ENCODE measurements at regions not wholly inside any gene's neighbourhood (a gene's known extent, or its start where the extent isn't known, plus 50 kb on each side); places are given as distances from the start of the nearest gene placed in this dataset.

DNA sequence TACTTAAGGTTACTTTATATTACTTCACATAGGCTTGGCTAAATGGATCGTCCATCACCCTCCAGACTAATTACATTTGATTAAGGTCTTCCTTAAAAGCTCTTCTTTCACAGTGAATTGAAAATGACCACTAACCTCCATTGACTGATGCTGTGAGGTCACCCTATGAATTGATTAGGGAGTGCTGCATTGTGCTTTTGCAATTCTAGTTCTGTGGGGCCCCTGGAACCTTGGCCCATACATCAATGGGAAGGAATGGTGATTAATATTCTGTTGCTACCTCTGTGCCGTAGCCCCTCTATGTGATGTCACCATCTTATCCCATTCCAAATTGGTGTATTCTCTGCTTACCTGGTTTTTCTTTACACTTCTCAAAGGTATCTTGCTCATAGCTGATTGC lies 682.2 kb downstream of the SQOR start:
- Histone ChIP-seq H3K27me3 (ENCODE audit: insufficient read depth, low read length) (no peaks in the 10 kb centered on the region), H3T11ph (ENCODE audit: low read length) (no peak overlapping the region), H3K79me1 (ENCODE audit: insufficient read depth, low read depth, low read length, poor library complexity, severe bottlenecking) (no peaks in the 10 kb centered on the region), H2AK5ac (ENCODE audit: insufficient read length, low read length) (no peak overlapping the region), H3K27ac (ENCODE audit: insufficient read length, low read depth, low read length) (no peak overlapping the region), H3K56ac (ENCODE audit: insufficient read length, low read depth, low read length) (no peak overlapping the region), H2BK5ac (ENCODE audit: insufficient read length, low read length) (no peak overlapping the region), H3K23me2 (ENCODE audit: insufficient read length, low read depth, low read length, poor library complexity, severe bottlenecking) (no peaks in the 10 kb centered on the region), H3K9ac (ENCODE audit: extremely low read depth, insufficient read length, low read length) (no peak overlapping the region), H4K20me1 (ENCODE audit: control insufficient read depth, insufficient read depth, insufficient read length) (no peaks in the 10 kb centered on the region), H2BK12ac (ENCODE audit: insufficient read length, low read depth, low read length) (no peak overlapping the region), H3K4me1 (ENCODE audit: insufficient read depth, low read length) (no peaks in the 10 kb centered on the region), H3K4ac (ENCODE audit: low read depth, low read length) (no peak overlapping the region), H2BK15ac (ENCODE audit: low read depth, low read length) (no peak overlapping the region), H2BK20ac (ENCODE audit: low read depth, low read length, poor library complexity, severe bottlenecking) (no peak overlapping the region), H3K18ac (ENCODE audit: insufficient read length, low read depth, low read length) (no peak overlapping the region), H3K79me2 (ENCODE audit: insufficient read depth, low read length) (no peaks in the 10 kb centered on the region), H2AFZ (ENCODE audit: low read length) (no peak overlapping the region), H4K5ac (ENCODE audit: insufficient read length, low read depth, low read length) (no peak overlapping the region), H2BK120ac (ENCODE audit: low read depth, low read length, poor library complexity, severe bottlenecking) (no peak overlapping the region), H4K91ac (ENCODE audit: insufficient read length, low read depth, low read length) (no peak overlapping the region), H4K8ac (replicated peaks; ENCODE audit: insufficient read length, low read depth, low read length) (no peak overlapping the region), H3K14ac (ENCODE audit: insufficient read depth, low read length) (no peak overlapping the region), H3K9me3 (ENCODE audit: control insufficient read depth, low read depth, low read length) (no peaks in the 10 kb centered on the region), H3K4me2 (ENCODE audit: insufficient read depth, insufficient read length, low read length) (no peak overlapping the region), H3K23ac (ENCODE audit: insufficient read length, low read depth, low read length) (no peak overlapping the region)
- Mint-ChIP-seq H3K4me1 (peaks cover 13 to 16% of the 10 kb centered on the region in 2 experiments), H3K9me3 (no peaks in the 10 kb centered on the region), H3K36me3 (ENCODE audit: insufficient read depth in 1 of 3, low read depth in 3 of 3) (no peaks in the 10 kb centered on the region), H3K27me3 (ENCODE audit: low read depth) (no peaks in the 10 kb centered on the region), H3K4me3 (no peak overlapping the region), H3K27ac (no peak overlapping the region; a peak in 1 of 7 replicates)
- no CpG with 5 or more reads among the region's 2 CpGs for WGBS (ENCODE audit: extremely low coverage, insufficient read length, low lambda C conversion rate)
- DNase-seq = no peak
- TF ChIP-seq CTCF (conservative IDR thresholded peaks at IDR 0.05) = no peak

Data from H9 (cell line).